Coronary artery (tissue), 2 donors: ENCODE measurements at regions not wholly inside any gene's neighbourhood (a gene's known extent, or its start where the extent isn't known, plus 50 kb on each side); places are given as distances from the start of the nearest gene placed in this dataset.

Source experiments
- DNase-seq: peaks from one replicate; pipeline ENCODE4 v3.0.0-alpha.2; 2017; ENCODE audit warnings: low spot score
- H3K27ac ChIP-seq, 2 donors: fragments of 200-600 bp; sonication (generic); one replicate each; pipeline ENCODE4 v1.5.1; 2016 to 2019
- H3K4me3 ChIP-seq: fragments of 200-600 bp; sonication (generic); 2 replicates; pipeline ENCODE4 v1.5.1; 2016; ENCODE audit warnings: mild to moderate bottlenecking, moderate library complexity
- TF ChIP-seq, protein P1 (sequence below): fragments of 200-600 bp; sonication (generic); IDR thresholded peaks from one replicate; pipeline ENCODE4 v1.5.1; 2019; ENCODE audit warnings: antibody characterized with exemption

DNA sequence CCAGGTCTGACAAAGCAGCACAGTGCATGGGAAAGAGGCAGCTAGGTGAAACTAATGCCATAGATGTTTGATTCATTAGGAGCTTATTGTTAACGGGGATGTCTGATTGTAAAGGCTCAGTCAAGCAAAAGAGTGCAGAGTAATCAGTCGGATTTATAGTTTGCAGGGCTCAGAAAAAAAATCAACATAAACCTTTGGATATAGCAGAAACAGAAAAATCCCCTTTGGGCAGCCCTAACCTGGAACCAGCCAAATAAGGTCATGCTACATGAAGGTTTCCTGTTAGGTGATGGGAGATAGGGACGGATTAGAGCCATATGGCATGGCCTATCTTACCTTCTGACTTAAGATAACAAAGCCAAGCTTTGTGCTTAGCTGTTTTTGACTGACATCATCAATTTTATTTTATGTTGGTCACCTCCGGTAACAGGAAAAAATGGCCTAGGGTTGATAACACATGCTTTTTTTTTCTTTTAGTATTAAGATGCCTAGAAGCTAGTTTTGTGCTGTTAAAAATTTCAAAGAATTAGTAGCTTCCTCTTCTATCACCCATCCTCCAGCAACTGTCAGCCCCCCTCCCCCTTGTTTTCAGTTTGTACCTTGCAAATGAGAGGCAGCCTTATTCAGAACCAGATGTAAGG is 60.7 kb upstream of the ZEB2 start:
- DNase-seq = no peak
- TF ChIP-seq, protein P1, sequence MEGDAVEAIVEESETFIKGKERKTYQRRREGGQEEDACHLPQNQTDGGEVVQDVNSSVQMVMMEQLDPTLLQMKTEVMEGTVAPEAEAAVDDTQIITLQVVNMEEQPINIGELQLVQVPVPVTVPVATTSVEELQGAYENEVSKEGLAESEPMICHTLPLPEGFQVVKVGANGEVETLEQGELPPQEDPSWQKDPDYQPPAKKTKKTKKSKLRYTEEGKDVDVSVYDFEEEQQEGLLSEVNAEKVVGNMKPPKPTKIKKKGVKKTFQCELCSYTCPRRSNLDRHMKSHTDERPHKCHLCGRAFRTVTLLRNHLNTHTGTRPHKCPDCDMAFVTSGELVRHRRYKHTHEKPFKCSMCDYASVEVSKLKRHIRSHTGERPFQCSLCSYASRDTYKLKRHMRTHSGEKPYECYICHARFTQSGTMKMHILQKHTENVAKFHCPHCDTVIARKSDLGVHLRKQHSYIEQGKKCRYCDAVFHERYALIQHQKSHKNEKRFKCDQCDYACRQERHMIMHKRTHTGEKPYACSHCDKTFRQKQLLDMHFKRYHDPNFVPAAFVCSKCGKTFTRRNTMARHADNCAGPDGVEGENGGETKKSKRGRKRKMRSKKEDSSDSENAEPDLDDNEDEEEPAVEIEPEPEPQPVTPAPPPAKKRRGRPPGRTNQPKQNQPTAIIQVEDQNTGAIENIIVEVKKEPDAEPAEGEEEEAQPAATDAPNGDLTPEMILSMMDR = no peak

DNA sequence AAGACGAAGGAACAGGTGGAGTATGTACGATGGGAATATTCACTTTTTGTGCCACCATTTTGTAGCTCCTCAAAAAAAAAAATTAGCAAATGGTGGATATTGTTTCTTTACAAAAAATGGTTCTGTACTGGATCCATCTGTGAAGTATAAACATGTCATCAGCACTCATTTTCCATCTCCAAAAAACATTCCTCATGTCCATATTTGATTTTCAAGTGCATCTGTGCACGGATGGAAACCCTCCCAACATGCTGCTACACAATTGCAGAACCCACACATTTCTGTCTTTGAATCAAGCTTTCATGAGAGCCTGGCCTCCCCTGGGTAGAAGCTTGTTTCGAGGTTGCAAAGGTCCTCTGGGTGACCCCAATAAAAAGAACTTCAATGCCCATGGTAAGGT is 59.6 kb upstream of the ZEB2 start:
- TF ChIP-seq, protein P1 = no peak
- no peak overlapping the region for H3K4me3 ChIP-seq
- no peak for DNase-seq
- no peak overlapping the region for H3K27ac ChIP-seq

More for the DNA sequence above, 60.7 kb upstream of the ZEB2 start:
- no peak overlapping the region for H3K27ac ChIP-seq
- no peak overlapping the region for H3K4me3 ChIP-seq

DNA sequence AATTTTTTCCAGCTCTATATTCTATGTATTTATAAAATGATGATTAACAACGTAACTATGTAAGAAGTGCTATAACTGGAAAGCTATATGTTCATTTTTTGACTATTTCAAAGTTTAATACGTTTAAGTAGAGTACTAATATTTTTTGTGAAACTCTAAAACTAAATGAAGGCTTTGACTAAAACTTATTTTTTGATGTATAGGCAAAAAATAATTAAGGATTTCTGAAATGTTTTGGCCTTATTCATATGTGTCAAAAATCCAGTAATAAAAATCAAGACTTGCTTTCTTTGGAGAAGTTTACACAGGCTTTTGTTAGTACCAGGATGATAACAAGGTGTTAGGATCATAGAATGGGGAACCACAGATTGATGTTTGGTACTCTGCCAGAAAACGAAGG is 58.2 kb upstream of the ZEB2 start:
- TF ChIP-seq, protein P1 = no peak
- Histone ChIP-seq H3K27ac (no peak overlapping the region), H3K4me3 (no peak overlapping the region)
- no peak for DNase-seq

DNA sequence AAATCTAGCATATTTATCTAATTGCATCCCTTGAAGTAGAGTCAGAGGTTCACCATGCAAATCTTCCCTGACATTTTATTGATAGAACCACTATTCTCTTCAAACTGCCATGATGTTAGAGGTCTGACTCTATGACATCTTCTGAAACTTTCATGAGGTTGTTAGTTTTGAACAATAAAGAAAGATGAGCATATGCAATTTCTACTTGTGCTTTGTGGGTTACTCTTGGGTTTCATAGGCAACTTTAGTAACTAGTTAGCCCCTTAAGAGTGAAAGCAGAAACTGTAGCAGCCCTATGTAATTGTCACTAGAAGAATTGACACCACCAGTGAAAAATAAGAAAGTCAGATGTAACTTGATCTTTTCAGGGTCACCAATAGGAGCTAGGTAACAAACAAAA is 53.1 kb upstream of the ZEB2 start:
- Histone ChIP-seq H3K4me3 (no peak overlapping the region), H3K27ac (no peak overlapping the region)
- TF ChIP-seq, protein P1 = no peak
- DNase-seq = no peak

DNA sequence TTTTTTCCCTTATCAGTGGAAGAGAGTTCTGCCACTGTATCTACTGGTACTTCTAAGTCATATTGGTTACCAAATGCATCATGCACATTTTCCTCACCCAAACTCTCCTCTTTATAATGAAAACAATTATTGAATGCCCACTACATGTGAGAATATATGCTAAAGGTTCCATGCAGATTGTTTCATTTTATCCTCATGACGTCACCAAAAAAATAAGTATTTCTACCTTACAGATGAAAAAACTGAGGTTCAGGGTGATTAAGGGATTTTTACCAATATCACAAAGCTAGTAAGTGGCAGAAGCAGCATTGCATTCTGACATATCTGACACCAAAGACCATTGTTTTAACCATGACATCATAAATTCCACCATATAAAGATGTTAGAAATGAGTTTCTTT is 51.9 kb upstream of the ZEB2 start:
- no peak overlapping the region for H3K4me3 ChIP-seq
- no peak for DNase-seq

DNA sequence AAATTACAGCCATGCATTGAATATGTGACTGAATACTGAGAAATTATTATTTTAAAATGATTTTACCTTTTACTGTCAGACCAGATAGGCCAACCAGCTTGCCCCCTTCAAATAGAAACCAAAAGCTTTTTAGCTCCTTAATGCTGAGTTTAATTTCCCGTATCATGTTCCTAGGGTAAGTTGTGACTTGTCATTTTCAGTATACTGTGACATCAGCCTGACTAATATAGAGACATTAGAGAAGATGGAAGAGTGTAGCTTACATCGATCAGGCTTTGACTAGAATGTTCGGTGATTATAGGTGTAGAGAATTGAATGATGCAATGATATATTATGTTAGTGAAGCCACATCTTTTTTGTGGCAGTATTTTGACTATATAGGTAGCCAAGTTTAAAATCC is 50.6 kb upstream of the ZEB2 start:
- TF ChIP-seq, protein P1 = no peak
- no peak overlapping the region for H3K27ac ChIP-seq
- no peak for DNase-seq
- no peak overlapping the region for H3K4me3 ChIP-seq

More for the DNA sequence above, 51.9 kb upstream of the ZEB2 start:
- H3K27ac ChIP-seq = no peak overlapping the region
- TF ChIP-seq, protein P1 = no peak
